HK-2 (cell line): ENCODE measurements at regions not wholly inside any gene's neighbourhood (a gene's known extent, or its start where the extent isn't known, plus 50 kb on each side); places are given as distances from the start of the nearest gene placed in this dataset.
"Not testable (repeated sequence)": the region's sequence is repeated elsewhere in the genome, so short reads cannot be mapped to it uniquely, and the experiment has no call there.

ENCODE experiments used
- DNase-seq: peaks from one replicate; pipeline ENCODE4 v3.0.0-alpha.2; 2018; ENCODE audit not compliant: unreplicated experiment

DNA sequence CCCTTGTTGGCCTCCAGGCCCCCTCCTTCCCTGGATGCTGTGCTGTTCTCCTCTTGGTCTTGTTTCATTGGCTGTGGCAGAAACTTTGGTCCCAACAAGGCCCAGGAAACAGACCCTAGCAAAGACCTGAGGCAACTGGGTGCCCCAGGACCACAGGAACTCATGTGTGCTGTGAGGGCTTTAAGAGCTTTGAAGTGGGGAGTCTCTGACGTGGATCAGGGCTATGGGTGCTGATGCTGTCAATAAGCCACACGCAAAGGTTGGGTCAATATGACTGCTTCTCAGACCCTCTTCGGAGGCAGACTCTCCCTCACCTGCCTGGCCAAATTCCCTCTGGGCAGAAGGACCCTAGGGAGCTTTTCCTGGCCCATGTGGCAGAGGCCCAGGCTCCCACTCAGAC is 91.5 kb upstream of the MLN start:
- no peak for DNase-seq

DNA sequence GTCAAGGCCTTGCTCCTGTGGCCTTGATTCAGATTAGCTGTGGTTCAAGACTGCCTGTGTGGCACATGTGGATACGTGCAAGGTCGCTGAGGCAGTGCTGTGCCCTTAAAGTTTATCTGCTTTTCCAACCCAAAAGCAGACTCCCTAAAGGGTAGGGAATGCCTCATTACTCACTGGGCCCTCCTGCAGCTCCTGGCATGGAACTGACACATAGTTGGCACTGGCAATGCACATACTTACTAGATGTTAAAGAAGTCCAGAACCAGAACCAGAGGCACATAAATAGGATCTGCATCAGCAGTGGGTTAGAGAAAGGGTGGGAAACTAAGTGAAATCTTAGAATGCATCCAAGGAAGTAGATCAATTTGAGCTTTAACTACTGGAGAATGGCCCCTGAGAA is 90.6 kb upstream of the MLN start:
- no peak for DNase-seq

DNA sequence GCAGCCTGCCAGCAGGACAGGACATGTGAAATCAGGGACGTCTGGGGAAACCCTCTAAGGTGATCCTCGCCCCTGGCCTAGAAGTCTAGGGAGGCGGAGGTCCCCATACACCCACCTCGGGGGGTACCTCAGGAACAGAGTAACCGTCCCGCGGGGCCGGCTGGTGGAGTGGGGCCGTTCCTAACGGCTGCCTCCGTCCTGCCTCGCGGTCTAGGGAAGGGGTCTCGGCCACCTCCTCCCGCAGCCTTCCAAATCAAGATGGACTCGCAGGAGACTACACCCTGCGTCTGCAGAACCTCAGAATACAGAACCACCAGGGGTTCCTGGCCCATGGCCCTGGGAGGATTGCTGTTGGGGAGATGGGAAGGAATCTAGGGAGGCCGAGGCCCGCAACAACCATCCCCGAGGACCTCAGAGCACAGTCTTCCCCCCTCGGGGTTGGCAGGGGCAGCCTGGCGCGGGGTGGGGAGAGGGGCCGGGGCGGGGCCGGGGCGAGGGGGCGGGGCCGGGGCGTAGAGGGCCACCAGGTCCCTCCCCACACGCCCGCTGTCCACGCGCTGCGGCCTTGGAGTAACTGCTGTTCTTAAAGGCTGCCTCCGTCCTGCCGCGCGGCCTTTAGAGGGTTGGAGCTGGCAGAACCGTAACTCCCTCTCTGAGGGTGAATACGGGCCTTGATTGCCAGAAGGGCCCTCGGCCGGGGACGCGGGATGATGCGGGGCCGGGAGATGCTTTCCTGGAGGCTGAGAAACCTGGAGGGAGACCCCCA is 89.0 kb upstream of the MLN start:
- DNase-seq: no peak

DNA sequence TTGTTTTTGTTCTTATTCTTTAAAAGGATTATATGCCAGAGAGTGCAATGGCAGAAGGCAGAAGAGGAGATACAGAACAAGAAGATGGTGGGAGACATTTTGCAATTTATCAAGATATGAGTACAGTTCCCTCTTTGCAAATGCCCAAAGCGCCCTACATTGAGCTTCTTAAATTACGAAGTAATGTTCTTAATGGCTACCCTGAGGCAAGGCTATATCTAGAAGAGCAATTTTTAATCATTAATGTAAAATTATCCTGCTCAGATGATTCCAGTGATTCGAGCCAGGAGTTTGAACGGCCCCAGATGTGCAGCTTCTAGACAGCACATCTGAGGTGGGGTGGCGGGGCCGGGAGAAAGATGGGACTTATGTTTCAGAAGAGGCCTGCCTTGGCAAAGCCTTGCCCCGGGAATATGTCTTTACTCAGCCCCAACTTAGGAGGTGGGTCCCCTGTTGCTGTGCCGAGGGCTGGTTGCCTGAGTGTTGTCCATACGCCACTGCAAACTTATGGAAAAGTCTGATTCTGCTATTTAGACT is 84.9 kb upstream of the MLN start:
- no peak for DNase-seq

DNA sequence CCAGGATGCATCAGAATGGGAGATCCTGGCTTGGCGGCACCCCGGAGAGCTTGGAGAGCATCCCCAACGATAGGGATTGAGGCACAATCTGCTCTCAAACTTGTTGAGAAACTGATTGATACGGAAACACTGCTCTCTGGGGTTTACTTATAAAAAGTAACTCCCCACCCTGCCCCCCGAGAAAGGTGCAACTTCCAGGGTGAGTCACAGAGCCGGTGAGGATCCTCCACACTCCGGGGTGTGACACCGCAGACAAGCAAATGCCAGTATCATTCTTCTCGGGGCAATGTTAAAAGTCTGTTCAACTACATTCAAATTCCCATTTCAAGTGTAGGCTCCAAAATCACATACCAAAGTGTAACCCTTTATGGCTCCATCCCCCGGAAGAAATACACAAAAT is 84.4 kb upstream of the MLN start:
- DNase-seq: no peak

DNA sequence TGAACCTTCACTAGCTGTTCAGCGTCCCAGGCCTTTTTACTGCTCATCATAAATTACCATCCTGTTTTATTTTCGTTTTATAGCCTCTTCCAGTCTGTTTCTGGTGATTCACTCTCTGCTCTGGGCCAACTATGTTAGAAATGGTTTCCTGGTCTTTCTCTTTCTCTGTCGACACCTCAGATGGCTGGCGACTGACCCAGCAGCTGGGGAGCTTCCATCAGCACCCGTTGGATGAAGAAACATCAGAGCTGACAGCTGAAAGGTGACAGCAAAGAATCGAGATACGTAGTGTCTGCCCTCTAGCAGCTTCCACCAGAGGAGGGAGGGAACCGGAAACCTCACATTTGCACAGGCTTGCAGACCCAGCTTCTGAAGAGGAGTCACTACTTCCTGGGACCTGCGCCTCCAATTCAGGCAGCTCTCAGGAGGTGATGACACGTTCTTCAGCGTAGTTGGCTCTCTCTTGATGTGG is 82.9 kb upstream of the MLN start:
- DNase-seq: no peak

DNA sequence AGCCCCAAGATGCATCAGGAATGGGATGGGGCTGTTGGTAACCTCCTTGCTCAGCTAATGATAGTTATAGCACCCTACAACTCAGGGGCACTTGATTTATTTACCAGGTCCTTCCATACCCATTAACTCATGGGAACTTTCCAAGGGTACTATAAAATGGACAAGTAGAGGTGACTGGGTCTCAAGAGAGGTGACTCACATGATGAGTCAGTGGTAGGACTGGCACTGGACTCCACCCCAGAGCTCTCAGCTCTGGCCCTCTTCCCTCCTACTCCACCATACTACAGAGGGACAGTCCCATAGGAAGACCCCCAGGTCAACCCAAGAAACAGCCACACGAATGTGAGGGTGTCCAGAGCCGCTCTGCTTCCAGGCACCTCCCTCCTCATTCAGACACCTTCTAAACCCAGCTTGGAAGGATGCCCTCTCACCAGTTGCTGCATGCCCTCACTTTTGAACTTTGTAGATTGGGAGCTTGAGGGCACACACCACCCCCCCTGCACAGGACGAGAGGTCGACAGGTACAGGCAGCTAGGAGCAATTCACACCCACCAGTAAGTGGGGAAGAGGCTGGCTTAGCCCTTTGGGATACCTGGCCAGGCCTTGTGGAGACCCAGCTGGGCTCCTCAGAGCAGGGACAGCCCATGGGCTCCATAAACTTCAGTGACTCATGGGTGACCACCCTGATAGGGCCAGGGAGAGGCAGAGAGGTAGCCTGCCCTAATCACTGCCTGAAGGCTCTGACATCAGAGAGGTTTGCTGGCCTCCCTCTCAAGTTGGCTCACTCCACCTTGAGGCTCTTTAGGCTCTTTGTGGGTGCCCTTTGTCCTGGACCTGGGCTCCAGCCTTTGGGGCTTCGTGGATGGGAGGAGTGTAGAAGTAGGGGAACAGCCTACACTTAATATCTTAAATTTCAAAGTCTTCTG is 81.6 kb upstream of the MLN start:
- peak; percentile 40 for DNase-seq

DNA sequence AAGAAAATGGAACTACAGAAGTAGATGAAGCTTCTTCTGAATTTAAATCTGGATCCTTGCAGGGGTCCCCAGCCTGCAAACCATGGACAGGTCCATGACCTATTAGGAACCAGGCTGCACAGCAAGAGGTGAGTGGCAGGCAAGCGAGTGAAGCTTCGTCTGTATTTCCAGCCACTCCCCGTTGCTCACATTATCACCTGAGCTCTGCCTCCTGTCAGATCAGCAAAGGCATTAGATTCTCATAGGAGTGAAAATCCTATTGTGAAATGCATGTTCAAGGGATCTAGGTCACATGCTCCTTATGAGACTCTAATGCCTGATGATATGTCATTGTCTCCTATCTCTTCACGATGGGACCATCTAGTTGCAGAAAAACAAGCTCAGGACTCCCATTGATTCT is 79.8 kb upstream of the MLN start:
- not testable (repeated sequence) for DNase-seq

DNA sequence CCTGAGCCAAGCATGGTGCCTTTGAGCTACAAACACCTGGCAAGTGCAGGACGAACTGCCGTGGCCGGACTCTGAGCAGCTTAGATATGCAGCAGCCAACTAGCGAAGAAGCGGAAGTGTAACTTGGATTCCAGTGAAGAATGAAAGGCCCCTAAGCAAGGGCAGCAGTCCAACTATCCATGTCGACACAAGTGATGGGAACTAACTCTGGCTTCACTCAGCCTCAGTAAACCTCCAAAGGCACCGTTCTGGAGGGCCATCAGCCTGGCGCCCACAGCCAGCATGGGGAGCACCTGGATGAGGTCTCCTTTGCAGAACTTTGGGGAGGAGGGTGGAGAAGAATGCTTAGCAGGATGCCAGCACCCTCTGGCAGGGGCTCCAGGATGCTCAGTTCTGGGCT is 78.4 kb upstream of the MLN start:
- no peak for DNase-seq

DNA sequence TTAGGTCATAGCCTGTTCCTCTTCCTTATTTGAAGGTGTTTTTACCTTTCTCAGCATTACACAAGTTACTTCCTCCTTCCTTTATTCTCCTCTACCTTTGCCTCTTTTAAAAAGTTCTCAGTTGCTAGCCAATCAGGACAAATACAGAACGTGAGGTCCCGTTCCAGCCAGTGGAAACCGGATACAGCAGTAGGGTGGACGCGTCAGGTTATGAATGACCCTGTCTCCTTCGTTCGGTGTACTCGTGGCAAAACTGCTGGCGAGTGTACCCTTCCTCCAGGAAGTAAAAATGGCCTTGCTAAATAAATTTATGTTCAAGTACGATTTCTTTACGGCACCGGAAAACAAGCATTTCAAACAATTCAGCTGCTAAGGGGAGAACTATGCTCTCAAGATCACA is 77.0 kb upstream of the MLN start:
- DNase-seq: no peak

DNA sequence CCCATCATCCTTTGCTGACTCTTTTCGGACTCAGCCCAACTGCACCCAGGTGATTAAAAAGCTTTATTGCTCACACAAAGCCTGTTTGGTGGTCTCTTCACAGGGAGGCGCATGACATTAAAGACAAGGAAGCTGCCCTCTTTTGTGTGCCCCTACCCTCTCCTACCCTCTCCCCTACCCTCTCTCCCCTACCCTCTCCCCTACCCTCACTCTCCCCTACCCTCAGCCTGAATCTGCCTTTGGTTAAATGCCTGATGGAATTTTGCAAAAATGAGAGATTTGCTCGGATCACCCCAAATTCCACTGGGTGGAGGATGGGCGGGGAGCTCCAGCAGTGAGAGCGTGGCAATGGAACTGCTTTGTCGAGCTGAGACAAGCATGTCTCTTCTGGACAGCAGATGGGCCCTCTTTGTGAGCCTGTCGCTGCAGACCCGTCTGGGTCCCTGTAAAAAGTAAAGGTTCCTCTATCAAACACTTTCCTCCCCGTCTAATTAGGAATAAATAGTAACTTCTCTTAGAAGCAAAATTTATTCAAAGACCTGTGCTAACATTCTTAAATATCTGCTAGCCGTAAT is 76.4 kb upstream of the MLN start:
- no peak for DNase-seq

DNA sequence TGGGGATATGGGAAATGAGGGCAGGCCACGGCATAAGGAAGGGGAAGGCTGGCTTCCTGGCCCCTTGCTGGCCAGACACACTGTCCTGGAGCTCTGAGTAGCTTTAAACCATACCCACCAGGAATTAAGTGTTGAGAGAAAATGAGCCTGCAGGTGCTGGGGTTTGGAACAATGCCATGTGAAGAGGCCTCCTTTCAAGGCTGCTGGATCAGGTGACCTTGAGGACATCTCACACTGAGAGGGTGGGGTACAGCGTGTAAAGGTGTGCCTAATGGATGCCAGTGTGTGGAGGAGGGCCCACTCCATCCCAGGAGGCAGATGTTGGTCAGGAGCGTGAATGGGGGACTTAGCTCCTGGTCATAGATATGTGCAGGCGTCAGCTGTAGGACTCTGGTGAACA is 74.8 kb upstream of the MLN start:
- no peak for DNase-seq

DNA sequence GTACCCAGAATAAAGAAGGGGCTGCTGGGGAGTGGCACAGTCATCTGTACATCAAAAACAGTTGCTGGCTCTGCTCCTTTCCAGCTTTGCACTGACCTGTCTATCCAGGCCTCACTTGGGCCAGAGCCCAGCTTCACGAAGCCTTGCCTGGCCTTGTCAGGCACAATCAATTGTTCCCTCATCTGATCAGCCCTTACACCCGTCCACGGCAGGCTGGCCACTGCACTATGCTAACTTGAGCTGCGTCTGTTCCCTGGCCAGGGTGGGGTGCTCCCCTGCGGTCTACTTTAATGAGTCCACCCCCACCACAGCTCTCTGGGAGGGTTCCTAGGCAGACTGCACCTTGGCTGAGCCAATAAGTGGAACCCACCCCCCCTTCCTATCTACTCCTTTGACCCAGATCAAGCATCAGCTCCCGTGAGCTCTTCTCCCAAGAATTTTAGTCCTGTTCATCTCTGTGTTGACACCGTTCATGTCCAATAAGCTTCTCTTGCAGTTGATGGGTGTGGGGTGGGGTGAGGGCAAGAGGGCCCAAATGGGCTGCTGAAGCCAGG is 74.3 kb upstream of the MLN start:
- no peak for DNase-seq

DNA sequence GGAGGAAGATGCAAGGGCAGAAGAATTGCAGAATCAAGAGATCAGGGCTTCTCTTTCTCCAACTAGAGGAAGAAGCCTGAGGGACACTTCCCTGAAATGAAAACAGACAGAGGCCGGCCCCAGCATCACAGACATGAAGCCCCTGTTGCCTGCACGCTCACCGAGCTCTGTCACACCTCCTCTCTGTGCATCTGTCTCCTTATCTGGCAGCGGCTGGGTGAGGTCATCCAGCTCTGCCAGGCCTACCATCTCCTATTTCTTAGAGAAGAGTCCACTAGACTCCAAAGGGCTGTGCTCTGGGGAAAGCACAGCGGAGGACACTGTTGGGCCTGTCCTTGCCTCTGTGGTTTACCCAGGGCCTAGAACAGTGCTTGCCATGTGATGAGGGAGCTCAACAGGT is 71.9 kb upstream of the MLN start:
- no peak for DNase-seq

DNA sequence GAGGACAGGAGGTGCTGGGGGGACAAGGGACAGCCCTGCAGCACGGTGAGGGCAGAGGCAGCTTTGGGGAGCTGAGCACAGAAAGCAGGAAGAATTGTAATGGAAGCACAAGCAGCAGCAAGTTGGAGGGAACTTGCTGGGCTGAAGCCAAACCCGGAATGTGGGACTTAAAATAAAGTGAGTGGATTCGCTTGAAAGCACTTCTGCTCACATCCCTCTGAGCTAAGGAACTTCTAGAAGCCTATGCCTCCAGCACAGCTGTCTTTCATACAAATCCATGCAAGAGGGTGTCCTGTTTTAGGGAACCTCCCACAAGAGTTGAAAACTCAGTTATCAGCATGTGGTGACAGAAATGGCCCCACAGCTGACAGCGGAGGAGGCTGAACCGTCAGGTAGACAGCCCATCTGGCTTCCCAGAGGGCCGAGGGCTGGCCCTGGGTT is 71.4 kb upstream of the MLN start:
- DNase-seq: no peak

DNA sequence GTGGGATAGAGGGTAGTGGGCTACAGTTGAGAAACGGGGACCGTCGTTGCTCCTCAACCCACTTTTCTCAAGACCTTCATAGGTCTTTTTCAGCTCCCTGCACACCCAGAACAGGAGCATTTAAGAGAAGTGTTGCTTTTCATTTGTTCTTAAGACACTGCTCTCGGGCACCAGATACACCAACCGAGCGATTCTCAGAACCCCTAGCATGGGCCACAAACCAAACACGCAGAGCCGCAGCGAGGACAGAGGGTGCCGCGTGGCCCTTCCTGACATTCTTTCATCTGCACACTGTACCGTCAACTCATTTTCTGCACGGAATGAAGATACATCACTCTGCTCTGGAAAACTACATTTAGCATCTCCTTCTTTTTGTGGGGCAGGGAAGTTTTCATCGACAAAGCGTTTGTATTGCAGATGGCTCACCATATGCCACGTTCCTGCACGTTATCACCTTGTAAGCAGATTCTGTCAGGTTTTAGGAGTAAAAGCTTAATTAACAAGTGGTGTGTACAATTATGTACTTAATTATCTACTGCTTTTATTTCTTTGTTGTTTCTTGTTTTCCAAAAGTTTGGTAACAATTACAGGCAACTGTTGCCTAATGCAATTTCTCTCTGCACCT is 70.4 kb upstream of the MLN start:
- no peak for DNase-seq

DNA sequence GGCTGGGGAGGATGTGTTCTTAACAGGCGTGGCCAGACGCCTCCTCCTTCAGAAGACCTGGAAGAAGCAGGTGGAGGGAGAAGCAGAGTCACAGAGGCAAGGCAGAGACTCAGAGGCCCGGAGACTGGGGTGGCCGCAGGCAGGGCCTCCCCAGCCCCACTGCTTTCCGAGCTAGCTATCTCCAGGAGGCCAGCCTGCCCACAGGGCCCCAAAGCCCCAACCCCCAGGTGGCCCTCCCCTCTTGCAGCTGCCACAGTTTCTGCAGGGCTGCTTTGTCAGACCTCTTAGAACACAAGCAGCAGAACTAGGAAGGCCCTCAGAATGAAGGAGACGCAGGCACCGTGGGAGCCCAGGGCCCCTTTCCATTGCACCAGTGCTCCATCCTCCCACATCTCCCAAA is 69.0 kb upstream of the MLN start:
- no peak for DNase-seq

DNA sequence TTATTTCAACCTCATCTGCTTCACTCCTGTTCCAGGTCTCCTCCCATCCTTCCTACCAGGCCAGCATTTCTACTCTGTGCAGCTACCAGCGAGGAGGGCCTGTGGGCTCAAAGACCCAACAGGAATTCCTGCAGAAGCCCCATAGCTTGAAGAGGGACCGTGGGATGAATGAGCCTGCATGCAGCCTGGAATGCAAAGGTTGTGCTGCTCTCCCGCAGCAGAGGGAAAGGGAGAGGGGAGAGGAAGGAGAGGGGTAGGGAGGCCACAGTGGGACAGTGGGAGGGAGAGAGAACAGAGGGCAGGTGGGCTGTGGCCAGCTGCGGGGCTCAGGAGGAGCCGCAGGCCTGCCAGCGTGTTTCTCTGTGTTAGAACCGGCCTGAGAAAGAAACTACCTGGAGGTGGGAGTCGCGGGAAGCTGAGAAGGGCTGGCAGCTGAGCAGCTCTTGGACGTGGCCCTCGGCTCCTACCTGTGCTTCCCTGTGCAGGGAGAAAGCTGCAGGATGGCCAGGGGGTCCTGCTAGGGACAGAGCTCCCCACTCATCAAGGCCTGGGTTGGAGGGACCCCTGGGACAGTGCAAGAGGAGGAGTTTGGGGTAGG is 66.1 kb upstream of the MLN start:
- no peak for DNase-seq

DNA sequence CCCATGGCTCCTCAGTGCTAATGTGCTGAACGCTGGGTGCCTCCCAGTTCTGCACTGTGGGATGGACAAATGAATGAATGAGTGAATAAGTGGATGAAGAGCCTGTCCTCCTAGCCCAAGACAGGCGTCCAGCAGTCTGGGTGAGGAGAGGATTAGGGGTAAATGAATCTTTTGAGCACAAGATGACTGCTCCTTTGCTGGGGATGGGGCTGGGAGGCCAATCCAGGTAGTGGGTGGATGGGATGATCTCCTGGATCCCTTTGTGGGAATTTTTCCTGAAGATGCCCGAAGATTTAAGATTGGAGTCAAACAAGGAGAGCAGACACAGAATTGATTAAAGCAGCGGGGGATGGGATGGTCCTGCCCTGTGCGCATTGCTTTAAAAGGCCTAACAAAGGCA is 65.3 kb upstream of the MLN start:
- DNase-seq: no peak

DNA sequence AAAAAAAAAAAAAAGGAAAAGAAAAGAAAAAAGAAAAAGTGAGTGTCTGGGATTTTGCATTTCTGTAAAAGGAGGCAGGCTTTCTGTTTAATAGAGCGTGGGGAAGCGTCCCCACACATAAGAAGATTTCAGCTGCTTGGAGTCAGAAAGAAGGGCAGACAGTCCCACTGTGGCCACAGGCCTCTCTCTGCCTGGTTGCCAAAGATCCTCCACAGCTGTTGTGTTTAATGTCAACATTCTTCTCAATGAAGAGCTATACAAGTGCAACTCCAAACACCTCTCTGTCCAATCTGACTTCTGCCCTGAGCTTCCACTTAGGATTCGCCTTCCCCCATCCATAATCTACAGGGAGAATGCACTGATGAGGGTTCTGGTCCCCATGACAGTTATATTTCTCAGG is 64.3 kb upstream of the MLN start:
- no peak for DNase-seq

DNA sequence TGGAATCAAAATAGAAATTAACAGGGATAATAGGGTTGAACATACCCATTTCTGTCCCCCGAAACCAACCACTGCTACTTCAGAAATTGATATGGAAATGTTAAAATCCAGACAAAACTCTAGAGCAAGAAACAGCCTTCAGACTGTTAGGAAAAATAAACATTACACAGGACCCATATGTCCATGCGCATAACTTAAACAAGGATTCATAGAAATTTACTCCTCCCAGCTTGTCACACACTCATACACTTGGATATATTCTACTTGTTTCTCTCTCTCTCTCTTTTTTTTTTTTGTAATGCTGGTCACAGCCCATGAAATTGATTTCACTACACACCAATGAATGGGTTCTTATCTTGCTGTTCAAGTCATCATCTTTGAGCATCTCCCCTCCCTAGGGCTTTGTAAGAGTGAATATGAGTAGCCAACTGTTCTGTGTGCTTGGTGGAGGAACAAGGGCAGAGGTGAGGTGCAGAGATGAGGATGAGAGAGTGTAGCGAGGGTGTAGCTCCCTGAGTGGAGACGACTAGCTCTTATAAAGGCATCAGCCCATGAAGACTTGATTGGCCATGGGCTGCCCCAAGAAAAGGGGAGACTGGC is 61.8 kb upstream of the MLN start:
- no peak for DNase-seq
